Neural cell (in vitro differentiated cells): ENCODE measurements at regions not wholly inside any gene's neighbourhood (a gene's known extent, or its start where the extent isn't known, plus 50 kb on each side); places are given as distances from the start of the nearest gene placed in this dataset.

Experiments
- H2AFZ ChIP-seq: fragments of 200-600, 300-800 bp; sonication (generic), shearing (Covaris generic); 2 replicates; pipeline ENCODE4 v1.6.0; 2014; ENCODE audit warnings: low read depth, mild to moderate bottlenecking, antibody characterized with exemption, low read length, moderate library complexity
- H3F3A ChIP-seq: fragments of 200-600 bp; shearing (Covaris generic); 2 replicates; pipeline ENCODE4 v1.6.1; 2016; ENCODE audit warnings: mild to moderate bottlenecking, moderate library complexity, mixed read lengths, antibody characterized with exemption, low read length; ENCODE audit not compliant: insufficient read depth, poor library complexity, severe bottlenecking
- H3K27ac ChIP-seq: fragments of 200-600, 300-800 bp; sonication (generic), shearing (Covaris generic); 2 replicates; pipeline ENCODE4 v1.5.1; 2014; ENCODE audit warnings: mild to moderate bottlenecking, low read length, moderate library complexity
- H3K27me3 ChIP-seq: fragments of 300-800, 200-600 bp; sonication (generic), shearing (Covaris generic); 2 replicates; pipeline ENCODE4 v1.6.0; 2014; ENCODE audit warnings: mild to moderate bottlenecking, low read depth, low read length, moderate library complexity; ENCODE audit not compliant: insufficient read depth
- H3K36me3 ChIP-seq: fragments of 300-800, 200-600 bp; sonication (generic), shearing (Covaris generic); 2 replicates; pipeline ENCODE4 v1.5.1; 2014; ENCODE audit warnings: mild to moderate bottlenecking, antibody characterized with exemption, low read length, moderate library complexity; ENCODE audit not compliant: insufficient read depth
- H3K4me2 ChIP-seq: fragments of 300-800, 200-600 bp; sonication (generic), shearing (Covaris generic); 2 replicates; pipeline ENCODE4 v1.6.0; 2014; ENCODE audit warnings: mild to moderate bottlenecking, low read length
- H3K4me3 ChIP-seq: fragments of 300-800, 200-600 bp; sonication (generic), shearing (Covaris generic); 2 replicates; pipeline ENCODE4 v1.5.1; 2014; ENCODE audit warnings: mild to moderate bottlenecking, low read length, moderate library complexity
- H3K79me2 ChIP-seq: fragments of 200-600 bp; shearing (Covaris generic); replicated peaks from 2 replicates; pipeline ENCODE4 v1.6.0; 2014; ENCODE audit warnings: mild to moderate bottlenecking, low read length, moderate library complexity; ENCODE audit not compliant: insufficient read depth
- H3K9ac ChIP-seq: fragments of 300-800, 200-600 bp; sonication (generic), shearing (Covaris generic); 2 replicates; pipeline ENCODE4 v1.6.1; 2016; ENCODE audit warnings: mild to moderate bottlenecking, low read length, mixed read lengths
- H3K9me2 ChIP-seq: fragments of 200-600 bp; shearing (Covaris generic); 2 replicates; pipeline ENCODE4 v1.6.1; 2016; ENCODE audit warnings: mild to moderate bottlenecking, low read length, mixed read lengths; ENCODE audit not compliant: insufficient read depth
- H3K9me3 ChIP-seq: fragments of 200-600, 300-800 bp; sonication (generic), shearing (Covaris generic); 2 replicates; pipeline ENCODE4 v1.6.1; 2016; ENCODE audit warnings: mild to moderate bottlenecking, mixed run types, low read length, moderate library complexity, mixed read lengths
- H4K20me1 ChIP-seq: fragments of 200-600 bp; shearing (Covaris generic); 2 replicates; pipeline ENCODE4 v1.6.1; 2016; ENCODE audit warnings: mild to moderate bottlenecking, mixed run types; ENCODE audit not compliant: insufficient read depth
- EP300 ChIP-seq: fragments of 450-650 bp; conservative IDR thresholded peaks from 2 replicates; pipeline ENCODE4 v1.6.1; 2014; ENCODE audit warnings: antibody characterized with exemption, mild to moderate bottlenecking, moderate library complexity; ENCODE audit not compliant: poor library complexity, severe bottlenecking
- EZH2 ChIP-seq: fragments of 200-600, 300-800 bp; shearing (Covaris generic), sonication (generic); IDR thresholded peaks from 2 replicates; pipeline ENCODE4 v1.6.1; 2014; ENCODE audit warnings: antibody characterized with exemption, low read length, borderline replicate concordance, mild to moderate bottlenecking; ENCODE audit not compliant: insufficient read depth, poor library complexity, severe bottlenecking
- MXI1 ChIP-seq: fragments of 450-650 bp; conservative IDR thresholded peaks from 2 replicates; pipeline ENCODE4 v1.6.1; 2014; ENCODE audit warnings: antibody characterized with exemption, mild to moderate bottlenecking; ENCODE audit not compliant: poor library complexity, severe bottlenecking
- POLR2AphosphoS5 ChIP-seq: IDR thresholded peaks from 2 replicates; pipeline ENCODE4 v1.6.1; 2012
- RAD21 ChIP-seq: fragments of 450-650 bp; conservative IDR thresholded peaks from 2 replicates; pipeline ENCODE4 v1.6.1; 2014; ENCODE audit warnings: antibody characterized with exemption, mild to moderate bottlenecking, moderate library complexity
- SMC3 ChIP-seq: fragments of 450-650 bp; conservative IDR thresholded peaks from 2 replicates; pipeline ENCODE4 v1.6.1; 2014; ENCODE audit warnings: antibody characterized with exemption, mild to moderate bottlenecking, moderate library complexity; ENCODE audit not compliant: poor library complexity
- TAF1 ChIP-seq: IDR thresholded peaks from 2 replicates; pipeline ENCODE4 v1.6.1; 2012; ENCODE audit warnings: low read depth
- TF ChIP-seq, protein P1 (sequence below): IDR thresholded peaks from 2 replicates; pipeline ENCODE4 v1.6.1; 2012; ENCODE audit warnings: borderline replicate concordance
- TF ChIP-seq, protein P2 (sequence below): fragments of 450-650 bp; IDR thresholded peaks from 2 replicates; pipeline ENCODE4 v1.5.1; 2014; ENCODE audit warnings: antibody characterized with exemption, mild to moderate bottlenecking, moderate library complexity; ENCODE audit not compliant: poor library complexity, severe bottlenecking

- Histone ChIP-seq H3K4me3 (no peak overlapping the region), H3K79me2 (no peaks in the 10 kb centered on the region), H3K9ac (no peak overlapping the region), H3K27me3 (no peaks in the 10 kb centered on the region), H3K36me3 (no peaks in the 10 kb centered on the region), H3K4me2 (no peak overlapping the region), H3K9me3 (no peaks in the 10 kb centered on the region), H4K20me1 (no peaks in the 10 kb centered on the region), H2AFZ (no peak overlapping the region), H3K9me2 (no peaks in the 10 kb centered on the region), H3K27ac (no peak overlapping the region), H3F3A (no peaks in the 10 kb centered on the region)
- no peak for TF ChIP-seq TAF1
- TF ChIP-seq, protein P1, sequence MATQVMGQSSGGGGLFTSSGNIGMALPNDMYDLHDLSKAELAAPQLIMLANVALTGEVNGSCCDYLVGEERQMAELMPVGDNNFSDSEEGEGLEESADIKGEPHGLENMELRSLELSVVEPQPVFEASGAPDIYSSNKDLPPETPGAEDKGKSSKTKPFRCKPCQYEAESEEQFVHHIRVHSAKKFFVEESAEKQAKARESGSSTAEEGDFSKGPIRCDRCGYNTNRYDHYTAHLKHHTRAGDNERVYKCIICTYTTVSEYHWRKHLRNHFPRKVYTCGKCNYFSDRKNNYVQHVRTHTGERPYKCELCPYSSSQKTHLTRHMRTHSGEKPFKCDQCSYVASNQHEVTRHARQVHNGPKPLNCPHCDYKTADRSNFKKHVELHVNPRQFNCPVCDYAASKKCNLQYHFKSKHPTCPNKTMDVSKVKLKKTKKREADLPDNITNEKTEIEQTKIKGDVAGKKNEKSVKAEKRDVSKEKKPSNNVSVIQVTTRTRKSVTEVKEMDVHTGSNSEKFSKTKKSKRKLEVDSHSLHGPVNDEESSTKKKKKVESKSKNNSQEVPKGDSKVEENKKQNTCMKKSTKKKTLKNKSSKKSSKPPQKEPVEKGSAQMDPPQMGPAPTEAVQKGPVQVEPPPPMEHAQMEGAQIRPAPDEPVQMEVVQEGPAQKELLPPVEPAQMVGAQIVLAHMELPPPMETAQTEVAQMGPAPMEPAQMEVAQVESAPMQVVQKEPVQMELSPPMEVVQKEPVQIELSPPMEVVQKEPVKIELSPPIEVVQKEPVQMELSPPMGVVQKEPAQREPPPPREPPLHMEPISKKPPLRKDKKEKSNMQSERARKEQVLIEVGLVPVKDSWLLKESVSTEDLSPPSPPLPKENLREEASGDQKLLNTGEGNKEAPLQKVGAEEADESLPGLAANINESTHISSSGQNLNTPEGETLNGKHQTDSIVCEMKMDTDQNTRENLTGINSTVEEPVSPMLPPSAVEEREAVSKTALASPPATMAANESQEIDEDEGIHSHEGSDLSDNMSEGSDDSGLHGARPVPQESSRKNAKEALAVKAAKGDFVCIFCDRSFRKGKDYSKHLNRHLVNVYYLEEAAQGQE, result no peak
- TF ChIP-seq SMC3, result no peak
- TF ChIP-seq EP300, result no peak
- no peak for TF ChIP-seq POLR2AphosphoS5
- TF ChIP-seq MXI1, result no peak
- TF ChIP-seq, protein P2, sequence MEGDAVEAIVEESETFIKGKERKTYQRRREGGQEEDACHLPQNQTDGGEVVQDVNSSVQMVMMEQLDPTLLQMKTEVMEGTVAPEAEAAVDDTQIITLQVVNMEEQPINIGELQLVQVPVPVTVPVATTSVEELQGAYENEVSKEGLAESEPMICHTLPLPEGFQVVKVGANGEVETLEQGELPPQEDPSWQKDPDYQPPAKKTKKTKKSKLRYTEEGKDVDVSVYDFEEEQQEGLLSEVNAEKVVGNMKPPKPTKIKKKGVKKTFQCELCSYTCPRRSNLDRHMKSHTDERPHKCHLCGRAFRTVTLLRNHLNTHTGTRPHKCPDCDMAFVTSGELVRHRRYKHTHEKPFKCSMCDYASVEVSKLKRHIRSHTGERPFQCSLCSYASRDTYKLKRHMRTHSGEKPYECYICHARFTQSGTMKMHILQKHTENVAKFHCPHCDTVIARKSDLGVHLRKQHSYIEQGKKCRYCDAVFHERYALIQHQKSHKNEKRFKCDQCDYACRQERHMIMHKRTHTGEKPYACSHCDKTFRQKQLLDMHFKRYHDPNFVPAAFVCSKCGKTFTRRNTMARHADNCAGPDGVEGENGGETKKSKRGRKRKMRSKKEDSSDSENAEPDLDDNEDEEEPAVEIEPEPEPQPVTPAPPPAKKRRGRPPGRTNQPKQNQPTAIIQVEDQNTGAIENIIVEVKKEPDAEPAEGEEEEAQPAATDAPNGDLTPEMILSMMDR, result no peak
- no peak for TF ChIP-seq EZH2
- TF ChIP-seq RAD21, result no peak
Measured at GRCh38 chr3:153840487-153840886, 280.7 kb upstream of the ARHGEF26 start.

DNA sequence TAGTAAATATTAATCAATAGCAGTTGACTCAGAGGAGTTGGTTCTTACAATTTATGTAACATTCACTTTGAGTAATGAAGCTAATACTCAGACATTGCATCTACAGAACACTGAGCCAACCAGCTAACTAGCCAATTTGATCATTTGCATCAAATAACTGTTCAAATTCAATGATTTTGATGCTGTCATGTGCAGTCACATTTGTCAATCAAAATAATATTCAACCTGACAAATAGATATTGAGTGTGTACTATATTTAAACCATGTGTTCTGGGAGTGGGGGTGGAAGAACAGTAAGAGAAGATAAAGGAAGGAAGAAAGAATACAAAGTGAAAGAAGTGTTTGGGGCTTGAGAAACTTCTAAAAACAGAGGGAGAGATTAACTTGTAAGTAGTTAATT lies 277.2 kb upstream of the ARHGEF26 start:
- no peak for TF ChIP-seq SMC3
- peak; percentile 93 for TF ChIP-seq EP300
- TF ChIP-seq POLR2AphosphoS5, result peak; percentile 88
- TF ChIP-seq RAD21, result no peak
- no peak for TF ChIP-seq TAF1
- TF ChIP-seq, protein P1, result no peak
- no peak for TF ChIP-seq MXI1
- TF ChIP-seq EZH2, result no peak
- TF ChIP-seq, protein P2, result no peak
- Histone ChIP-seq H3K9ac (no peak overlapping the region), H2AFZ (no peak overlapping the region), H3F3A (no peaks in the 10 kb centered on the region), H3K36me3 (no peaks in the 10 kb centered on the region), H3K4me3 (no peak overlapping the region), H3K9me3 (no peaks in the 10 kb centered on the region), H3K27ac (no peak overlapping the region), H4K20me1 (no peaks in the 10 kb centered on the region), H3K79me2 (no peaks in the 10 kb centered on the region), H3K27me3 (no peaks in the 10 kb centered on the region), H3K9me2 (no peaks in the 10 kb centered on the region), H3K4me2 (no peak overlapping the region)
